H1 (cell line): ENCODE measurements at regions not wholly inside any gene's neighbourhood (a gene's known extent, or its start where the extent isn't known, plus 50 kb on each side); places are given as distances from the start of the nearest gene placed in this dataset.

Experiments
- CTCF ChIA-PET: fragments of 300-600 bp; sonication (Branson Sonifier 250); formaldehyde crosslinking; loops from one replicate; lab custom pipeline; 2021; ENCODE audit not compliant: partially characterized antibody; lab: Charles Lee
- POLR2A ChIA-PET: fragments of 300-600 bp; sonication (Branson Sonifier 250); formaldehyde crosslinking; loops from one replicate; lab custom pipeline; 2021; ENCODE audit warnings: inconsistent platforms; ENCODE audit not compliant: partially characterized antibody; lab: Charles Lee
- DNase-seq, 2 experiments: peaks; one replicate each; pipeline versions ENCODE4 v3.0.0 to v3.0.0-alpha.2; 2010 to 2022; ENCODE audit warnings: low spot score in 2 of 2, low read depth in 1 of 2, mixed read lengths in 1 of 2
- FAIRE-seq: peaks from 2 replicates; lab custom pipeline; 2011; peaks lifted over from hg19 to GRCh38; lab: Jason Lieb, UNC
- H2AFZ ChIP-seq: 2 replicates; pipeline ENCODE4 v1.8.1; 2012; ENCODE audit warnings: low read length, inconsistent platforms
- H2AK5ac ChIP-seq: 2 replicates; pipeline ENCODE4 v1.6.1; 2013; ENCODE audit warnings: low read depth, low read length
- H2BK120ac ChIP-seq: replicated peaks from 2 replicates; pipeline ENCODE3; 2013; ENCODE audit warnings: low read depth, low read length, inconsistent platforms
- H2BK12ac ChIP-seq: 2 replicates; pipeline ENCODE4 v1.6.1; 2013; ENCODE audit warnings: low read depth, low read length
- H2BK15ac ChIP-seq: 2 replicates; pipeline ENCODE4 v1.6.1; 2013; ENCODE audit warnings: low read length
- H2BK20ac ChIP-seq: 2 replicates; pipeline ENCODE4 v1.6.1; 2013; ENCODE audit warnings: low read length
- H2BK5ac ChIP-seq: 2 replicates; pipeline ENCODE4 v1.6.1; 2013; ENCODE audit warnings: low read depth, low read length
- H3K14ac ChIP-seq: 2 replicates; pipeline ENCODE4 v1.6.1; 2013; ENCODE audit warnings: inconsistent platforms; ENCODE audit not compliant: insufficient read length
- H3K18ac ChIP-seq: 2 replicates; pipeline ENCODE4 v1.6.1; 2013; ENCODE audit warnings: low read length; ENCODE audit errors: extremely low read depth
- H3K23ac ChIP-seq: 2 replicates; pipeline ENCODE4 v1.6.1; 2013; ENCODE audit warnings: inconsistent platforms; ENCODE audit not compliant: insufficient read length
- H3K23me2 ChIP-seq: 2 replicates; pipeline ENCODE4 v1.6.1; 2013; ENCODE audit warnings: low read depth, low read length
- H3K27ac ChIP-seq: 2 replicates; pipeline ENCODE4 v1.6.1; 2011; ENCODE audit warnings: low read depth, low read length, inconsistent platforms
- H3K27me3 ChIP-seq, 4 experiments: replicated peaks in 1 of 4; 1 replicate in 1 of 4; 2 replicates in 3 of 4; pipeline versions ENCODE4 v1.6.1 to v1.8.1; 2011 to 2013; ENCODE audit warnings: low read length in 3 of 4, mild to moderate bottlenecking in 3 of 4, inconsistent platforms in 2 of 4, mixed read lengths in 2 of 4, moderate library complexity in 1 of 4; ENCODE audit not compliant: control insufficient read depth in 3 of 4, insufficient read depth in 3 of 4; ENCODE audit errors: extremely low read depth in 1 of 4
- H3K36me3 ChIP-seq, 4 experiments: 2 replicates each; pipeline versions ENCODE4 v1.6.1 to v1.8.1; 2011 to 2013; ENCODE audit warnings: mild to moderate bottlenecking in 4 of 4, low read length in 3 of 4, moderate library complexity in 2 of 4, control low read depth in 1 of 4, inconsistent platforms in 1 of 4; ENCODE audit not compliant: insufficient read depth in 4 of 4, control insufficient read depth in 2 of 4
- H3K4ac ChIP-seq: replicated peaks from 2 replicates; pipeline ENCODE3; 2013; ENCODE audit warnings: low read length, low read depth, mixed read lengths, inconsistent platforms; ENCODE audit not compliant: insufficient read length
- H3K4me1 ChIP-seq, 4 experiments: replicated peaks in 1 of 4; 1 replicate in 1 of 4; 2 replicates in 3 of 4; pipeline versions ENCODE4 v1.6.1 to v1.8.1; 2011 to 2013; ENCODE audit warnings: low read length in 3 of 4, inconsistent platforms in 2 of 4, mixed read lengths in 1 of 4; ENCODE audit not compliant: insufficient read depth in 4 of 4, control insufficient read depth in 3 of 4
- H3K4me2 ChIP-seq, 2 experiments: 2 replicates each; pipeline versions ENCODE4 v1.6.1 to v1.8.1; 2011 to 2013; ENCODE audit warnings: low read depth in 2 of 2, low read length in 2 of 2, control low read depth in 1 of 2, inconsistent platforms in 1 of 2, mild to moderate bottlenecking in 1 of 2; ENCODE audit not compliant: insufficient read depth in 1 of 2
- H3K4me3 ChIP-seq, 4 experiments: fragments of 200-600, 300-600 bp in 1 of 4; sonication (generic), shearing (Covaris generic), sonication (Bioruptor Twin) in 1 of 4; 2 replicates each; pipeline versions ENCODE4 v1.5.1 to v1.8.1; 2011 to 2016; ENCODE audit warnings: low read length in 4 of 4, low read depth in 3 of 4, control low read depth in 2 of 4, inconsistent platforms in 2 of 4, mild to moderate bottlenecking in 2 of 4, mixed read lengths in 1 of 4, moderate library complexity in 1 of 4; ENCODE audit not compliant: insufficient read depth in 2 of 4; ENCODE audit errors: extremely low read depth in 1 of 4
- H3K56ac ChIP-seq: replicated peaks from 2 replicates; pipeline ENCODE3; 2013; ENCODE audit warnings: low read depth, mild to moderate bottlenecking, mixed read lengths, low read length, inconsistent platforms; ENCODE audit not compliant: insufficient read length
- H3K79me1 ChIP-seq: 2 replicates; pipeline ENCODE4 v1.6.1; 2013; ENCODE audit warnings: low read depth, low read length, control low read depth
- H3K79me2 ChIP-seq, 2 experiments: 2 replicates each; pipeline versions ENCODE4 v1.6.1 to v1.8.1; 2012 to 2013; ENCODE audit warnings: low read length in 2 of 2, mild to moderate bottlenecking in 2 of 2, inconsistent platforms in 1 of 2; ENCODE audit not compliant: insufficient read depth in 2 of 2, control insufficient read depth in 1 of 2
- H3K9ac ChIP-seq, 4 experiments: replicated peaks in 1 of 4; 1 replicate in 1 of 4; 2 replicates in 3 of 4; pipeline versions ENCODE4 v1.6.1 to v1.8.1; 2011 to 2013; ENCODE audit warnings: low read depth in 3 of 4, low read length in 3 of 4, control low read depth in 2 of 4, mild to moderate bottlenecking in 2 of 4, moderate library complexity in 2 of 4, inconsistent platforms in 1 of 4; ENCODE audit errors: extremely low read depth in 1 of 4
- H3K9me3 ChIP-seq, 2 experiments: 2 replicates each; pipeline versions ENCODE4 v1.6.1 to v1.8.1; 2012 to 2013; ENCODE audit warnings: mild to moderate bottlenecking in 2 of 2, moderate library complexity in 2 of 2, control low read depth in 1 of 2, inconsistent platforms in 1 of 2, low read depth in 1 of 2, low read length in 1 of 2, mixed read lengths in 1 of 2; ENCODE audit not compliant: insufficient read depth in 2 of 2
- H4K20me1 ChIP-seq, 2 experiments: replicated peaks in 1 of 2; 2 replicates each; pipeline versions ENCODE3 to v1.8.1; 2011 to 2013; ENCODE audit warnings: inconsistent platforms in 2 of 2, low read length in 2 of 2, mild to moderate bottlenecking in 1 of 2; ENCODE audit not compliant: insufficient read depth in 2 of 2, control insufficient read depth in 1 of 2
- H4K5ac ChIP-seq: 2 replicates; pipeline ENCODE4 v1.6.1; 2013; ENCODE audit warnings: low read length, low read depth, mixed read lengths, inconsistent platforms; ENCODE audit not compliant: insufficient read length
- H4K8ac ChIP-seq: 2 replicates; pipeline ENCODE4 v1.8.0; 2013; ENCODE audit warnings: mild to moderate bottlenecking, moderate library complexity, low read length, inconsistent platforms; ENCODE audit not compliant: insufficient read depth; ENCODE audit errors: extremely low read depth
- H4K91ac ChIP-seq: replicated peaks from 2 replicates; pipeline ENCODE3; 2013; ENCODE audit warnings: low read length, mixed read lengths, inconsistent platforms; ENCODE audit not compliant: insufficient read length
- CHD2 ChIP-seq: IDR thresholded peaks from 2 replicates; pipeline ENCODE4 v1.6.1; 2012; ENCODE audit warnings: low read length, improper control_type of control experiment
- CTCF ChIP-seq, 3 experiments: IDR thresholded peaks; 1 replicate in 2 of 3; 2 replicates in 1 of 3; pipeline versions ENCODE4 v1.5.1 to v1.6.1; 2011; ENCODE audit warnings: low read length in 3 of 3, mild to moderate bottlenecking in 3 of 3, inconsistent platforms in 2 of 3, low read depth in 1 of 3, moderate library complexity in 1 of 3; ENCODE audit not compliant: insufficient read depth in 1 of 3; ENCODE audit errors: control extremely low read depth in 1 of 3
- EGR1 ChIP-seq: IDR thresholded peaks from 2 replicates; pipeline ENCODE4 v1.6.1; 2011; ENCODE audit warnings: low read depth, low read length, borderline replicate concordance
- FOSL1 ChIP-seq: IDR thresholded peaks from 2 replicates; pipeline ENCODE4 v1.6.1; 2011; ENCODE audit warnings: mild to moderate bottlenecking, low read depth, low read length, moderate library complexity; ENCODE audit not compliant: insufficient read depth
- NANOG ChIP-seq: IDR thresholded peaks from 2 replicates; pipeline ENCODE4 v1.6.1; 2011; ENCODE audit warnings: low read length, low read depth, mild to moderate bottlenecking, inconsistent platforms; ENCODE audit not compliant: insufficient read depth, poor library complexity, severe bottlenecking
- PHF8 ChIP-seq: fragments of 200-600 bp; sonication (generic); conservative IDR thresholded peaks from 2 replicates; pipeline ENCODE4 v1.7.1; 2012; ENCODE audit warnings: low read depth, mild to moderate bottlenecking, inconsistent platforms, low read length, moderate library complexity
- POU5F1 ChIP-seq: IDR thresholded peaks from 2 replicates; pipeline ENCODE4 v1.6.1; 2011; ENCODE audit warnings: low read depth, mild to moderate bottlenecking, low read length, moderate library complexity
- RAD21 ChIP-seq, 2 experiments: IDR thresholded peaks in 1 of 2; conservative IDR thresholded peaks in 1 of 2; 2 replicates each; pipeline ENCODE4 v1.6.1; 2011; ENCODE audit warnings: low read depth in 2 of 2, low read length in 2 of 2, improper control_type of control experiment in 1 of 2, inconsistent platforms in 1 of 2, mild to moderate bottlenecking in 1 of 2, moderate library complexity in 1 of 2
- SIRT6 ChIP-seq: IDR thresholded peaks from one replicate; pipeline ENCODE4 v1.7.1; 2012; ENCODE audit warnings: low read length, inconsistent platforms
- YY1 ChIP-seq: IDR thresholded peaks from 2 replicates; pipeline ENCODE4 v1.6.1; 2011; ENCODE audit warnings: low read depth, mild to moderate bottlenecking, low read length
- ZNF274 ChIP-seq: IDR thresholded peaks from 2 replicates; pipeline ENCODE4 v1.7.0; 2012; ENCODE audit warnings: low read length, borderline replicate concordance; ENCODE audit errors: extremely low read depth
- WGBS, 2 experiments: shearing (Covaris generic) in 1 of 2; methylation state at CpG; one replicate each; pipeline versions ENCODE4 v1.1.6 to v1.1.7; 2013 to 2015; ENCODE audit warnings: low lambda C conversion rate in 2 of 2, mixed read lengths in 2 of 2, inconsistent platforms in 1 of 2, low coverage in 1 of 2, missing lambda C conversion rate in 1 of 2; ENCODE audit not compliant: insufficient replicate concordance in 2 of 2, insufficient coverage in 1 of 2, insufficient read length in 1 of 2; ENCODE audit errors: extremely low coverage in 1 of 2, missing lambda C conversion rate in 1 of 2; 5-methylcytosine and 5-hydroxymethylcytosine counted together

GRCh38 chr3:43215138-43215537 lies 71.2 kb upstream of the SNRK start:
- H3K4ac ChIP-seq, result no peak overlapping the region
- no peaks in the 10 kb centered on the region for H3K4me1 ChIP-seq
- TF ChIP-seq ZNF274 (no peak), FOSL1 (no peak), NANOG (no peak), EGR1 (no peak), POU5F1 (no peak), CTCF (IDR thresholded peaks at IDR 0.05; ENCODE audit: control extremely low read depth in 1 of 3, insufficient read depth in 1 of 3, low read depth in 1 of 3, low read length in 3 of 3) (no peak), CHD2 (no peak), PHF8 (no peak), SIRT6 (no peak), YY1 (no peak), RAD21 (IDR thresholded peaks at IDR 0.05 in 1 of 2, conservative IDR thresholded peaks at IDR 0.05 in 1 of 2; ENCODE audit: low read depth in 2 of 2, low read length in 2 of 2) (no peak)
- no peak overlapping the region for H3K9ac ChIP-seq
- no peaks in the 10 kb centered on the region for H3K79me1 ChIP-seq
- H3K27me3 ChIP-seq, result no peaks in the 10 kb centered on the region; a peak in 1 of 7 replicates
- no peak overlapping the region for H3K23ac ChIP-seq
- H2BK5ac ChIP-seq, result no peak overlapping the region
- CTCF ChIA-PET, result interaction anchor here (1.2 to 1.3 kb wide), 2 partner anchors 9 to 22 kb away, joined by 3 read pairs; no protein-coding TSS in a partner anchor
- no peaks in the 10 kb centered on the region for H3K36me3 ChIP-seq
- POLR2A ChIA-PET, result no interaction called here
- H3K18ac ChIP-seq, result no peak overlapping the region
- H3K23me2 ChIP-seq, result no peaks in the 10 kb centered on the region
- no peak overlapping the region for H2BK12ac ChIP-seq
- WGBS, 2 experiments, result 93% methylated on average over 3 of the region's 3 CpGs; no CpG with 5 or more reads in 1 of the 2 experiments
- H2AFZ ChIP-seq, result no peak overlapping the region
- H2BK120ac ChIP-seq, result no peak overlapping the region
- no peaks in the 10 kb centered on the region for H3K79me2 ChIP-seq
- no peak overlapping the region for H4K5ac ChIP-seq
- no peak for DNase-seq
- no peak overlapping the region for H3K4me3 ChIP-seq
- no peak overlapping the region for H4K91ac ChIP-seq
- H2BK20ac ChIP-seq, result no peak overlapping the region
- H4K20me1 ChIP-seq, result no peaks in the 10 kb centered on the region
- no peak overlapping the region for H2BK15ac ChIP-seq
- H3K14ac ChIP-seq, result no peak overlapping the region
- no peak overlapping the region for H3K56ac ChIP-seq
- no peaks in the 10 kb centered on the region; a peak in 1 of 4 replicates for H3K9me3 ChIP-seq
- no peak overlapping the region for H4K8ac ChIP-seq
- H3K4me2 ChIP-seq, result no peak overlapping the region
- no peak for FAIRE-seq
- no peak overlapping the region for H2AK5ac ChIP-seq
- no peak overlapping the region for H3K27ac ChIP-seq
